GM11168 (cell line): ENCODE measurements at regions not wholly inside any gene's neighbourhood (a gene's known extent, or its start where the extent isn't known, plus 50 kb on each side); places are given as distances from the start of the nearest gene placed in this dataset.

Experiments
- in situ Hi-C: fragments of 300-500 bp; cut with MboI; formaldehyde crosslinking; loops from one replicate; pipeline ENCODE4 v1.12.0; 2022; ENCODE audit warnings: low sequenced_read_pairs; ENCODE audit not compliant: unreplicated experiment

DNA sequence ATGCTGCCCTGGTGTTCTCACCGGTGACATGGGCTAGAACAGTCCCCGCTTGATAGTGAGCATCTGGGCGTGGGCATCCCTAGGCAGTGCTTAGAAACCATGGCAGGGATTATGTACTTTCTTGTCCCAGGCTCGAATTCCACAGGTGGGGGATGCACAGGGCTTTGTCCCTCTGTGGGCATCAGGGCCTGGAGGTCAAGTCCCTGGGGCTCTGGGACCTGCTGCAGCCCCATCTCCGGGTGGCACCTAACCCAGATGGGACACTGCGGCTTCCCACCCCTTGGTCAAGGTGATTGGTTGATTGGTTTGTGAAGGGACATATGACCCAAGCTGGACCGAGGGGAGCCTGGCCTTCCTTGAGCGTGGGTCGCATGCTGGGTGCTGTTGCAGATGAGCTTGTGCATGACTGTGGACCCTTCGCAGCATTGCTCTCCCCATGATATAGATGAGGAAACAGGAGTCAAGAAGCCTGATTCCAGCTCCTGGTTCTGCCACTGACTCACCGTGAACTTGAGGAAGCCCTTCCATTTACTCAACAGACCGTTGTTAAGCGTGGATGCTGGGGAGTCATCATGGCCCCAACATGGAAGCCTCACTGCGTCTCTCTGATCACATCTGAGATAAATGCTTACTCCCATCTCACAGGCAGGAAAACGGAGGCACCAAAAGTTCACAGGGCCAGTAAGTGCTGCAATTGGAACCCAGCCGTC, 64.0 kb upstream of the RUNX3 start:
- in situ Hi-C loops = no loop called here

DNA sequence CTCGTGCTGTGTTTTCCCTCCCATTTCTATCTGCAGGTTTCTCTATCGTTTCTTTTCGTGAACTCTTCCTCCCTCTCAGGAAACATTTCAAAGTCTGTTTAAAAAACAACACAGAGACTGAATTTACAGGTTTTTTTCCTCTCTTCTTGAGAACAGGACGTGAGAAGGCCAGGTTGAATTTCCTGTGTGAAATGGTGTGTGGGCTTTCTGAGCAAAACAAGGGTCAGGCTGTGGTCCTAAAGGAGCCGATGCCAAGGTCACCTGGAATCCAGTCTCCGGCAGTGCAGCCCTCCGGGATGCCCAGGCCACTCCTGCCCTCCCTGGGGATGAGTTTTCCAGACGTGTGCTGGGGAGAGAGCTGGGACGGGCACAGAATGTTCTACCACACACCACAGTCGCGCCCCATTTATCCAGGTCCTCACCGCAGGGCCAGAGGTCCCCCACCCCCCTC, 62.7 kb upstream of the RUNX3 start:
- in situ Hi-C loops = no loop called here

GRCh38 chr1:24992124-24992760, 62.2 kb upstream of the RUNX3 start:
- in situ Hi-C loops = no loop called here

GRCh38 chr1:24991697-24992096, 61.6 kb upstream of the RUNX3 start:
- in situ Hi-C loops = no loop called here

DNA sequence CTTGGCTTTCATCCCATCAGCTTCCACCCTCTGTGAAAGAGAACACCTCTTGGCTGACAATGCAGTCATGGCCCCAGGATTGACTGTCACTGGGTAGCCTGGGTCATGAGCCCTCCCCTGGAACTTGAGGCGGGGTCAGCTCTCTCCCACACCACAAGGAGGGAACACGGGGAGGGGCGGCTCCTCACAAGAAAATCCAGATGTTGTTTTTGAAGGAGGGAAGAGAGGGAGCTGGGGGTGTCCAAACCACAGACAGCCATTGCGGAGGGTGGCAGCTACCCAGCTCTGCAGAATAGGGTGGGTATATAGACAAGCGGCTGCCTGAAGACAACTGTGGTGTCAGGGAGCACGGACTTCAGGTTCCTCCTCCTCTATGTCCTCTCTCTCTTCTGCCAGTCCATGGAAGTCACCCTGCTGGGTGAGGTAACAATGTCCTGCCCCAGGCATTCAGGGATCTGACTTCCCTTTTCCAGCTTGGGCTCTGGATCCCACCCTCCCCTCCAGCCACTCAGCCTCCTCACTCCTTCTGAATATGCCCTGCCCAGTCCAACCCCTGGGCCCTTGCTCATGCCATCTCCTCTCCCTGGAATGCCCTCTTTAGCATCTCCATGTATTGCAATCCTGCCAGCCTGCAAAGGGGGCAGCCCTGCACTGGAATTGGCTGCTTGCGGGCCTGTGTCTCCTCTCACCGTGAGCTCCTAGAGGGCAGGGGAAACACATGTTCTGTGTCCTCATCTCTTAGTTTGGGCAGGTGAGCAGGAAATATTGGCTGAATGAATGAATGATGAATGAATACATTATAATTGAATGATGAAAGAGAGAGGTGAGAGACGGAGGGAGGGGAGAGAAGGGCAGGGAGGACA, 60.9 kb upstream of the RUNX3 start:
- in situ Hi-C loops = no loop called here

- in situ Hi-C loops = no loop called here
Observed at GRCh38 chr1:24990136-24990535, 60.1 kb upstream of the RUNX3 start.

DNA sequence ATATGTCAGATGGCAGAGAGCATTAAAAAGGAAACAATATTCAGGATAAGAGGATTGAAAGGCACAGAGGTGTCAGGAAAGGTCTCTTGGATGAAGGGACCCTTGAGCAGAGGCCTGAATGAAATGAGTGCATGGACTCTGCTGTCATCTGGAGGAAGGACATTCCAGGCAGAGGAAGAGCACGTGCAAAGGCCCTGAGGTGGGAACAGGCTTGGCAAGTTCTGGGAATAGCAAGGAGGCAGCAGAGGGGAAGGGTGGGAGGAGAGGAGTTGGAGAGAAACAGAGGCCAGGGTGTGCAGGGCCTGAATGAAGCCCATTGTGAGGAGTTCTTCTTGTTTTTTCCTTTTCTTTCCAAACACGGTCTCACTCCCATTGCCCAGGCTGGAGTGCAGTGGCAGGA, 59.0 kb upstream of the RUNX3 start:
- in situ Hi-C loops = no loop called here

DNA sequence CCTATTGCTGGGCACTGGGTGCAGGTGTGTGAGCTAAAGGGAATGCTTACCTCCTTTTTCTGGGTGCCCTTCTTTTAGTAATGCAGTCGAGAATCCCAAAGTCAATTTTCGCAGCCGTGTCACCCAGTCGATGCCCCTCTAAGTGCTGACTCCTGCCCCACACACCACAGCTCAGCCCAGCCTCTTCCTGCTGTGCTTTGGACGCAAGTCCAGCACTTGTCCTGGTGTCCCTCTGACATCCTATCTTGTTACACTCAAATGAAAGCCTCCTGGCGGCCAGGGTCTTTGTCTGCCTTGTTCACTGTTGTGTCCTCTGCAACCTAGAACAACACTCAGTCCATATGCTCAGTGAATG, 58.5 kb upstream of the RUNX3 start:
- in situ Hi-C loops = no loop called here

DNA sequence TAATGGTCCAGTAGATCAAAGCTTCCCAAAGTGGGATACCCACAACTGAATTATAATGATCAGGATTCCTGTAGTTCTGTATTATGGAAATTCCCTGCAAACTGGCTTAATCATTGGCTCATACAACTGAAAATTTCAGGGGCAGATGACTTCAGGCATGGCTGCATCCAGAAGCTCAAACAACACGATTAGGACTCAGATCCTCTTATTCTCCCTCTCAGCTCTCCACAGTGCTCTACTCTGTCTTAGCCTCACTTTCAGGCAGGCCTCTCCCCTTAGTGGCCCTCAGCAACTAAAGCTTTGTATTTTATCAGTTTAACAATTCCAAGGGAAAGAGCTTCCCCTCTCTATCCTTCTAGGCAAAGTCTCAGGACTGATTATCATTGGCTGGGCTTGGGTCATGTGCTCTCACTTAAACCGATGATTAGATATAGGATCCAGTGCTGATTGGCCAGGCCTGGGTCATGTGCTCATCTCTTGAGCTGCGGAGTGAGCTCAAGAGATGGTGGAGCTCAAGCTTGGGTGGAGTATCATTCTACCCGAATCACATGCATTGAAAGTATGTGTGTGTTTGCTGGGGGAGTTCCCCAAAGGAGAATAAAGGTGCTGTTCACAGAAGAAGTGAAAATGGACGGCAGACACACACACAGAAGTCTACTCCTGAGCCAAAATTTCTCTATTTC, 57.9 kb upstream of the RUNX3 start:
- in situ Hi-C loops = no loop called here

GRCh38 chr1:24987424-24987823, 57.3 kb upstream of the RUNX3 start:
- in situ Hi-C loops = no loop called here

DNA sequence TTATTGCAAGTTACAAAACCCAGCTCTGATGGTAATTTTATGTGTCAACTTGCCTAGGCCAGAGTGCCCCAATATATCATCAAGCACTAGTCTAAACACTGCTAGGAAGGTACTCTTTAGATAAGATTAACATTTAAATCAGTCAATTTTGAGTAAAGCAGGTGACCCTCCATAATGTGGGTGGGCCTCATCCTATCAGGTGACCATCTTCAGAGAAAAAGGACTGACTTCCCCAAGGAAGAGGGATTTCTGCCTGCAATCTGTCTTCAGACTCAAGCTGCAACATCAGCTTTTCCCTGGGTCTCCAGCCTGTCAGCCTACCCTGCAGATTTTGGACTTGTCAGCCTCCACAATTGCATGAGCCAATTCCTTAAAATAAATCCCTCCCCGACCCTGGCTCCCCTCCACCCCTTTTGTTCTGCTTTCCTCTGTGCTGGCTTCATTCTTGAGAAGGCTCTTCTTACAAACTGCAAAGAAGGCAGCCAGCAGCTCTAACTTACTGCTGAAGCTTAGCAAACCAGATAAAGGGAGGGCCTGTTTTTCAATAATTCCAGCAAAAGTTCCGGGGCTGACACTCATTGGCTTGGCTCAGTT, 56.4 kb upstream of the RUNX3 start:
- in situ Hi-C loops = no loop called here

DNA sequence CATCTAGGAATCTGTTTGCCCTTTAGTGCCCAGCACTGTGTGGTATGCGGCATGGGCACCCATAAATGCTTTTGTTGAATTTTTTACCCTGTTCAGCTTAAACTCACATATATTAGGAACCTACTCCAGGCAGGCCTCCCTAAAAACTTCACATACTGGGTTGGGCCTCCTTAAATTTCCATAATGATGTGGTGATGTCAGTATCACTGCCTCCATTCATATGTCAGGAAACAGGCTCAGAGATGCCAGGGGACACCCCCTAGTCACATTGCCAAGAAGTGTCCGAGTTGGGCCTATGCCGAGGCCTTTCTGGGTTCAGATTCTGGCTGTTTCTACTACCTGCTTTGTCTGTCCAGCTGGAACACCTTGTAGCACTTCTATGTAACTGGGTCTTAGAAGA, 55.7 kb upstream of the RUNX3 start:
- in situ Hi-C loops = no loop called here

- in situ Hi-C loops = no loop called here
Observed at GRCh38 chr1:24984800-24985522, 54.9 kb upstream of the RUNX3 start.

DNA sequence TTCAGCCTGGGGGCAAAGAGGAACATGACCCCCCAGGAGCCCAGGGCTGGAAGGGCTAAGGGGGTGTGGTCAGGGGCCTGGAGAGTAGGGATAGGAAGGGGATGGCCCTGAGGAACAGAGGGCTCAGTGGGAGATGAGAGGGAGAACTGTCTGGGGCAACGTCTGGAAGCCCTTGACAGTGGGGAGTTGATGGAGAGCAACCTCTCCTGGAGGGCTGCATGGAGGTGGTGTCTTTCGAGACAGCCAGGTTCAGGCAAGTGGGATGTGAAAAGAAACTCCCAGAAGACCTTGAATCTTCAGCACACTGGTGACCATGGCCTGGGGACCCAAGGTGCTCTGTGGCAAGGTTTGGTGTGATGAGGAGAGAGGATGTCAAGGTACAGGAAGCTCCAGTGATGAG, 54.2 kb upstream of the RUNX3 start:
- in situ Hi-C loops = no loop called here

DNA sequence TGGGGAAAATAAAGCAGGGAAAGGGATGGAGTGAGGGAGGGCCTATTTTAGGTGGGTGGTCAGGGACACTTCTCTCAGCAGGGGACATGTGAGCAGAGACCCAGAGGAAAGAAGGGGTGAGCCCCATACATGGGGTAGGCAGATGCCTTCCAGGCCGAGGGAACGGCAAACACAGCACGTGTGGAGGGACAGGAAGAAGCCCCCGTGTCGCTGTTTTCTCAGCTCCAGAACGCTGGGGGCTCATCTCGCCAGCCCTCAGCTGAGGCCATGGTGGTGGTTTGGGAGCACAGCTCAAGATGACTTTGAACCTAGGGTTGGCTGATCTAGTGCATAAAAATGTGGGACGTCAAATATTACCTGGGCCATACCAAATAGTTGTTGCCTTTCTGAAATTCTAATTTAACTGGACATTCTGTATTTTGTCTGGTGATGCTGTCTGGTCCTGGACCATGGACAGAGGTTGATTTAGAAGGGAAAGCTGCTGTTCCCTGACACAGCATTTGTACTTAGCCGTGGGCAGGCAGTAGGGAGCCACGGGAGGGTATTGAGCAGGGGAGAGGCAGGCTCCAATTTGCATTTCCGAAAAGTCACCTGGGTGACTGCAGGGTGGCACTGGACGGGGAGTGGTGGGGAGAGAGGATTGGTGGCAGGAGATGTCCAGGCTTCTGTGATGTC, 53.1 kb upstream of the RUNX3 start:
- in situ Hi-C loops = no loop called here

- in situ Hi-C loops = no loop called here
Observed at GRCh38 chr1:24981631-24982005, 51.5 kb upstream of the RUNX3 start.

DNA sequence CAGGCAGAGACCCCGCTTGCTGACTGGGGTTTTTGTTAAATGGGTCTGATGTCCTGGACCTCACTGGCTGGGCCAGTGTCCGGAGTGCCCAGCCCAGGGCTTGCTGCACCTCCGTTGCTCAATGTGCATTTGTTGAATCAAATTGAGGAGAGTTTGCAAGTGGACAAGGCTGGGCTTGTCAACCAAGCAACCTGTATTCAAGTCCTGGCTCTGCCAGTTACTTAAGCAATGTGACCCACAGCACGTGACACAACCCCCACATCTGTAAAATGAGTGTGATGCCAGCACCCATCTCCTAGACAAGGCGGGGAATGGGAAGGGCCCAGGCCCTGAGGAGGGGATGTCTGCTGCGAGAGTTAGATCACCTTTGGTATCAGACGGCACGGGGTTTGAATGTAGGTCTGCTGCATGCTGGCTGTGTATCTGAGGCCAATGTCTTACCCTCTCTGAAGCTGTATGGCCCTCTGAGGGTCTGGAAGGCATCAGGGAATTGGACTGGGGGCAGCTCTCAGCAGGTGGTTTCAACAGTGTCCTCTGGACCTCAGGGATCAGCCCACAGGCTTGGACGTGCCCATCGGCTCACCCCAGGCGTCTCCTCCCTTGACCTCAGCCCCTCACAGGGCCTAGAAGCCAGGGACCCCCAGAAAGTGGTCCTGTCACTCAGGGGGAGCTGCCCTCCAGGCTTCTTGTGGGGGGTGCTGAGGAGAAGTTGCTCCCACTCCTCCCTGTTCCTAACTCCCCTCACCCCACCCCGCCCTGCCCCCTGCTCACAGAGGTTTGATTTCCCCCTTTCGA, 51.0 kb upstream of the RUNX3 start:
- in situ Hi-C loops = no loop called here
